NCI-H748 treated with DMSO at 0.1 percent for 48 hours (cell line): ENCODE measurements at regions not wholly inside any gene's neighbourhood (a gene's known extent, or its start where the extent isn't known, plus 50 kb on each side); places are given as distances from the start of the nearest gene placed in this dataset.
A peak's percentile ranks its signal among the peaks of the same experiment; 100 is the strongest.

Source experiments
- DNase-seq: peaks from one replicate; lab custom pipeline; 2025; lab: John Stamatoyannopoulos, UW

GRCh38 chr5:53331463-53331862 lies 149.0 kb upstream of the FST start:
- DNase-seq: no peak

DNA sequence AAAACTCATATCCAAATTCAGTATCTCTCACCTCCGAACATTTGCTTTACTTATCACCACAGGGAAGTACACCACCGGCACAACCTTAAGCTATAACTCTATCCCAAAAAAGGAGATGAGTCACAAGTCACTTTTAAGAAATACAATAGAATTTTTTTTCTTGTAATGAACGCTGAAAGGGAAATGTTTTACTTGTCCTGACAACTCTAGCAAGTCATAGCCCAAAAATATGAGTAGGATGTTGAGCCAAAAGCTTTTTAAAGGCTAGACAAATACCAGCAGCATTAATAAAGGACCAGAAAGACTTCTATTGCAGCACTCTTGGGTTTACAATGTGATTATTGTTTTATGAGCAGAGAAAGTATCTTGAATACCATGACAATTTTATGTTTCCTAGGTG lies 147.3 kb upstream of the FST start:
- DNase-seq: no peak

DNA sequence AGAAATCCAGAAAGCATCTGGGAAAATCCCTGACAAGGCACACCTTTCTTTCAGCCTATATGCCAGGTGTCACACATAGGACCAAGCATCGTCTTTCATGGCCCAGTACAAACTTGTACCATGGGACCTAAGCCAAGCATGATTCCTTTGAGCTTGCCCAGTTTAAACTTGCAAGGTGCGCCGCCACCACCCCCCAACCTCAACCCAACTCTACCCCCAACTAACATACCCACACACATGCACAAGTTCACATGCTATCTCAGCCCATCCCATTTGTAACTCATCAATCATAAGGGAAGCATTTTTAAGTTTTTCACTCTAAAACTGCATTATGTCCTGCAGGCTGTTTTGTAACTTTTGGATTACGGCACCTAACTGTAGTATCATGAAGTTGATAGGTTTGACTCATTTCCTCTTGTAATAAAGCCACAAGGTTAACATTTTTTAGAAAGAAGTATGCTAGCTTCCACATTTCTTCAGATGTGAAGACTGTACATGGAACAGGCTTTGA lies 145.9 kb upstream of the FST start:
- DNase-seq: no peak

DNA sequence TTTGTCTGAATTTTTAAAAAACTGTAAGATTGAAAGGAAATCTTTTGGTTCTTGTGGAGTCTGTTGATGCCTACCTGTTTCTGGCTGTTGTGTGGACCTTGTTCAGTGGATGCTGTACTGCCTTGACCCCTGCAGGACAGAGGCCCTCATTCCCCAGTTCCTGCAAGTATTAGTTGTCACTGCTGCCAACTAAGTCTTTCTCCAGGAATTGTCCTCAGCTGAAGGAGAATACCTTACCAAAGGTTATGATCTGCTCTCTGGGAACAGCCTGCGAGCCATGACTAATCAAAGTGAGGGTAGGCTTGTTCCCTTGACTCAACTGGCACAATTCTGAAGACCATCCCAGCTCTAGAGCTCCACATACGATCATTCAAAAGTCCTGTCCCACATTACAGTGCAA lies 145.3 kb upstream of the FST start:
- DNase-seq: no peak

DNA sequence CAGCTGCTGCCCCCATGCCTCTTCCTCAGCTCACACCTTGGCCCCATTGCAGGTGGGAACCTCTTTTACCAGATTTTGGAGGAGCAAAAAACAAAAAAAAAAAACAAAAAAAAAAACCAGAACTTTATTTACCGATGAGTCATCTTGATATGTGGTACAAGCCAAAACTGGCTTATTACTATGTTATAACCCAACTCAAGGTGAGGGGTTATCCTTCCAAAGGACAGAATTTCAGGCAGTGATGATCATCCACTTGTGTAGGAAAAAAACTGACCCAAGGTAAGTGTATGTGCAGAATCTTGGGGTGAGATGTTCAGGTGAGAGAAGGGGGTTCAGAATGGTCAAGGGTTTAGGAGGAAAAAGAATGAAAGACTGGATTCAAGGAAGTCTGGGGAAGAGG lies 142.6 kb upstream of the FST start:
- DNase-seq: no peak

- DNase-seq: no peak
These were observed 141.5 kb upstream of the FST start for GRCh38 chr5:53338971-53339370.

GRCh38 chr5:53339962-53340540 lies 140.4 kb upstream of the FST start:
- no peak for DNase-seq

GRCh38 chr5:53340956-53341750 lies 139.3 kb upstream of the FST start:
- no peak for DNase-seq

DNA sequence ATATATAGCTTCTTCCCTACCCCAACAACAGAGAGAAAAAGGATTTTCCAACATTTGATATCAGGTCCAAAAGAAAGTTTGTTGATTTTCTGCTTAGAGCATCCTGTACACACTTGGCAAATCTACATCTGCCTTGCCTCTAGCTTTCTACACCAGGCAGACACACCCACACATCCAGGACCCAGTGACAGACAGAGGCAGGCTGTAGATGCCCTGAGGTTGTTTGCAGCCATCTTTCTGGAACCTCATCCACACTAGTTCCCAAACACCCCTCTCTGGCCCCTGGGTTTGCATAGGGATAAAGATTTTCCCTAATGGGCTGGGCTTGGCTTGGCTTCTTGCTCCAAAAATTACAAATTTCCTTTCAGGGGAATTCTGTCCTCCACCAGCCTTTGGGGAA lies 138.2 kb upstream of the FST start:
- no peak for DNase-seq

GRCh38 chr5:53343187-53343586 lies 137.2 kb upstream of the FST start:
- DNase-seq: no peak

DNA sequence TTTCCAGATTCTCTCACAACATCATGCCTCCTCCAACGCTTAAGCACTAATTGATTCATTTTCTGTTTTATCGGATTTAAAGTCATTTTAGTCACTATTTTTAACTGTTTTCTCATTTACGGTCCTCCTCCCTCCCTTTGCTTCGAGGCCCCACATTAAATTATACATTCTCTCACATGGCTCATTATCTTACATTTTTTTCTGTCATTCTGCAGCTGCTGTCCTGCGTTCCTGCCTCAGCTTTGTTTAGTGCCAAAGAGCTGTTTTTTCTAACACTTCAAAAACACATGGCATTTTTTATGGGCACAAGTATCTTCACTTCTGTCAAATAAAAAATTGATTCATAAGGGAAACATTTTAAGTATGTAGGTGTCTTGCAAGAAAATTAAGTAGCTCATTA lies 130.1 kb upstream of the FST start:
- no peak for DNase-seq

DNA sequence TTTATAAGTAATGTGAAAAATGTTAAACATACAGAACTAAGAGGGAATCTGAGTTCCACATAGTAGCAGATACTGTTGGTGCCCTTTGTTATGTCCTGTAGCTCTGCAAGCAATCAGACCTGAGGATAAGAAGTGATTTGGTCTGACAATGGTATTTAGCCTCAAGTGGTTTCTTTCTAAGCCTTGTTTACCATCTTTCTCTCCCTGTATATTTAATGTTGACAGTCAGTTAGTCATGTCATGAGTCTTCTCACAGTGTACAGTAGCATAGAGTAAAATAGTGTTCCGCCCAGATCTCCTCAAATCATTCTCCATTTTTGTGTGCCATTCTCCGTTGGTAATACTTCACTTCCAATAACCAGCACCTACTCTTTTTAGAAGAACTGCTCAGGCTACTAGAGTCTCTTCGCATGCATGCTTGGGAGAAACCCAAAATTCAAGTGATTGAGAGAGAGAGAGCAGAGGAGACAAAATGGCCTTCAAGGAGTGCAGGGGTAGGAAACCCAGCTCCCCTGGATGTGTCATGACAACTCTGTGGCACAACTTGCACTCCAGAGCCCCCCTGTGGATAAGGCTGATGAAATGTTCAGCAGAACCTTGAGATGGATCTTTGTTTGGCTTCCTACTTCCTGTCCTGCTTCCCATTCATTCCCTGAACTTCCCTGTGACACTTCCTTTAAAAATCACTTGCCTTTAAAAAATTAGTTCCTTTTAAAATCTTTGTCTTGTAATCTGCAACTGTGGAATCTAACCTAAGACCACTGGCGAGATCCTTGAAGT lies 129.2 kb upstream of the FST start:
- no peak for DNase-seq

GRCh38 chr5:53355316-53355715 lies 125.1 kb upstream of the FST start:
- peak; percentile 22 for DNase-seq

- DNase-seq: no peak
These were observed 124.5 kb upstream of the FST start for GRCh38 chr5:53355931-53356330.

- no peak for DNase-seq
These were observed 123.0 kb upstream of the FST start for GRCh38 chr5:53357439-53357838.

DNA sequence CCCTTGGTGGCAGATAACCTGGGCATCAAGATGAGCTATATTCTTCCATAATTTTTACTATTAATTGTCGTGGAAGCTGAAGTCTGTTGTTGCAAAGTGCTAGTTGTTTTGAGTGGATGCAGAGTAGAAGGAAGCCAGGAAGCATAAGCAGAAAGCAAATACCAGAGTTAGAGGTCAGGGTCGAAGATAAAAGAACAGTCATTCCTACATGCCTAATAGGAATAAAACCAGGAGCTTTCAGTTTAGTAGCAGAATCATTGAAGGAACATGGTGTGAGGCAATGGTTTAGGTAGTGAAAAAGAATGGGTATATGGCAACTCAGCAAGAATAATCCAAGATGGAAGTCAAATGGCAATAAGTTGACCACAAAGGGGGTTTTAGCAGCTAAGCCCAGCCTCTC lies 121.6 kb upstream of the FST start:
- no peak for DNase-seq

GRCh38 chr5:53359916-53360517 lies 120.4 kb upstream of the FST start:
- no peak for DNase-seq

DNA sequence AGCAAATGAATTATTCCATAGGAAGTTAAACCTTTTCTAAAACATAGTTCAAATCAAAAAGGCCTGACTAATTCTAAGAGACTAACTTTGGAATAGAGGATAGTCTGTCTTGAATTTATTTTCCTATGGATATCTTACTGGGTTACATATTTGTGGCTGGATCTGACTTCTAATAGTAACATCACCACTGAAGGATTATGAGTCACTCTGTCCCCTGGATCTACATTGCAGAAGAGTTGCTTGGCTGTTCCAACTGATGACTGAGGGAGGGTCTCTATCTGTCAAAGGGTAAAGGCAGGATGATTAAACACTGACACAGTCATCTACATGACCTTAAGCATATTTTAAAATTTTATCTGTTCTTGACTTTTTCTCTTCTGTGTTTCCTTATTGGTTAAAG lies 119.6 kb upstream of the FST start:
- no peak for DNase-seq

GRCh38 chr5:53361708-53362107 lies 118.7 kb upstream of the FST start:
- DNase-seq: no peak

DNA sequence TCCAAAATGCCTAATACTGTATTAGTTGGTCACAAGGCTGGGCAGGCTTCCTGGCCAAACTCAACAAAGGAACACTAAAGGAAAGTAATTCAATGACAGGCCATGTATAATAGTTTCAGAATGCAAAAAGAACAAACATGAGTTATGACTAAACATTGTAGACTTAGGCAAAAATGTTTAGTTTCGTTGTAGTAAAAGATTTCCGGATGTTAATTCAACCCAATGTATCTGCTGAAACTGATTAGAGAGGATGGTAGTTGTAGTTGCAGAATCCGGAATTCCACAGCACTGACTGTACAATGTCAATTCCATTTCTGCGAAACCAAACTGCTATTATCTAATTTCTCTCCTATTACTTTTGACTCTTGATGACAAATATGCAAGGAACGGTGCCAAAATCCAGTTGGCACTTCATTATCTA lies 117.9 kb upstream of the FST start:
- no peak for DNase-seq

GRCh38 chr5:53364061-53364460 lies 116.4 kb upstream of the FST start:
- no peak for DNase-seq

- no peak for DNase-seq
These were observed 114.2 kb upstream of the FST start for GRCh38 chr5:53366245-53366644.

GRCh38 chr5:53367727-53368126 lies 112.7 kb upstream of the FST start:
- no peak for DNase-seq
